ENCODE measurements at regions not wholly inside any gene's neighbourhood (a gene's known extent, or its start where the extent isn't known, plus 50 kb on each side); places are given as distances from the start of the nearest gene placed in this dataset.

DNA sequence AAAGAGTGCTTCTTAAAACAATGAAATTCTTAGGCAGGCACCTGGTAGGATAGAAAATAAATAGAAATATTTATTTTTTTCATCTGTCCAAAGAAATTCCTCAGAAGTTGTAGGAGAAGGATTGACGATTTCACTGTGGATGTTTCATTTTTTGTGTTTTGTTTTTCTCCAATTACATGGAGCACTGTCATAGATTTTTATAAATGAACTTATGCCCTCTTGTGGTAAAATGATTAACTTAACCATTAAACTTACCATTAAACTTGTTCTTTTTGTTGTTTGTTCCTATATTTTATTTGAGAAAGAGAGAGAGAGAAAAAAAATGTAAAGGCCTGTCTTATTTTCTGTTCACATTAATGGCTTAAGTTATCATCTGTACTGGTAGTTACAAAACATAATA is 339.2 kb downstream of the PRR16 start:
- no peaks in the 10 kb centered on the region for H3K27me3 ChIP-seq
- no peaks in the 10 kb centered on the region for H3K9me3 ChIP-seq
- H3K4me1 ChIP-seq: no peaks in the 10 kb centered on the region
- peak; percentile 26; the same call in 1 of the 2 replicates for TF ChIP-seq CTCF (IDR thresholded peaks at IDR 0.05; ENCODE audit: low read depth, low read length)
- H3K36me3 ChIP-seq: no peaks in the 10 kb centered on the region
- no peak overlapping the region for H3K4me3 ChIP-seq (ENCODE audit: low read depth, low read length)
- no peak for DNase-seq

GRCh38 chr5:120805131-120805530 is 341.0 kb downstream of the PRR16 start:
- no peaks in the 10 kb centered on the region for H3K9me3 ChIP-seq
- no peaks in the 10 kb centered on the region for H3K36me3 ChIP-seq
- TF ChIP-seq CTCF (IDR thresholded peaks at IDR 0.05; ENCODE audit: low read depth, low read length): no peak
- DNase-seq: no peak
- H3K4me1 ChIP-seq: no peaks in the 10 kb centered on the region
- no peak overlapping the region for H3K4me3 ChIP-seq (ENCODE audit: low read depth, low read length)
- no peaks in the 10 kb centered on the region for H3K27me3 ChIP-seq

DNA sequence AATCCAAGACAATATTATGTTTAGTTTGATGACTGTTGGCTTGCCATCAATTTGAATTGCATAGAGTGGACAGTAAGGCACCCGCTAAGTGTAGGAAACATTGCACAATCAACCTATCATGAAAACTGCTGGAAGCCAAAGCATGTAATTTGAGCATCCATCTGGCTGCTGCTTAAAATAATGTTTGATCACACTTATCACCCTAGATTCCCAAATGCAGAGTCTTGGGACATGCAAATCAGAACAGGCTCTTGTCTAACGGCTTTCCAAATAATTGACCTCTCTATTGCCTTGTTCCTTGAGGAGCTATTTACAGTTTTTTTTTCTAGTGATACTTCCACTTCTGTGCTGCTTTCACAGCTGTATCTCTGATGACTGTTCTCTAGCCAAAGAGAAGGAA is 342.1 kb downstream of the PRR16 start:
- Histone ChIP-seq H3K27me3 (no peaks in the 10 kb centered on the region), H3K4me1 (no peaks in the 10 kb centered on the region), H3K4me3 (ENCODE audit: low read depth, low read length) (no peak overlapping the region), H3K36me3 (no peaks in the 10 kb centered on the region), H3K9me3 (no peaks in the 10 kb centered on the region)
- no peak for DNase-seq
- no peak for TF ChIP-seq CTCF (IDR thresholded peaks at IDR 0.05; ENCODE audit: low read depth, low read length)

DNA sequence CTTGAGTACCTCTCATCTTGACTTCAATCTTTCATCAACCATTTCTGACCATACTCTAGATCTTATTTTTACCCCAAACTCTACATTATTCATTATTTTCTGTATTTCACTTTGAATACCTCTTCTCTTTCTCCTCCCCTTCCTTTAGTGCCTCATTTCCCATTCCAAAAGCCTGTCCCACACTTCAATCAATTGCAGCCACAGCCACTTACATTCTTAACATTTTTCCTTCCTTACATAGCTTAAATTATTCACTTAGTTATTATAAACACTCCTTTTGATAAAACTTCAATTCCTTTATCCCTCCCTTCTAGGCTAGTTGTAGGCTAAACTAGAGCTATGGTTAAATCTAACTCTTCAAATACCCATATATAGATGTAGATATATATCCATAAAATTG is 344.0 kb downstream of the PRR16 start:
- TF ChIP-seq CTCF (IDR thresholded peaks at IDR 0.05; ENCODE audit: low read depth, low read length): no peak
- Histone ChIP-seq H3K27me3 (no peaks in the 10 kb centered on the region), H3K9me3 (no peaks in the 10 kb centered on the region), H3K4me3 (ENCODE audit: low read depth, low read length) (no peak overlapping the region), H3K36me3 (no peaks in the 10 kb centered on the region), H3K4me1 (no peaks in the 10 kb centered on the region)
- no peak for DNase-seq

GRCh38 chr5:120808606-120809005 is 344.5 kb downstream of the PRR16 start:
- no peaks in the 10 kb centered on the region for H3K4me1 ChIP-seq
- TF ChIP-seq CTCF (IDR thresholded peaks at IDR 0.05; ENCODE audit: low read depth, low read length): no peak
- H3K9me3 ChIP-seq: no peaks in the 10 kb centered on the region
- H3K4me3 ChIP-seq (ENCODE audit: low read depth, low read length): no peak overlapping the region
- H3K36me3 ChIP-seq: no peaks in the 10 kb centered on the region
- no peak for DNase-seq
- H3K27me3 ChIP-seq: no peaks in the 10 kb centered on the region

- Histone ChIP-seq H3K36me3 (no peaks in the 10 kb centered on the region), H3K4me1 (peaks cover 4% of the 10 kb centered on the region; the same call in 1 of the 2 replicates), H3K4me3 (ENCODE audit: low read depth, low read length) (no peak overlapping the region), H3K27me3 (no peaks in the 10 kb centered on the region), H3K9me3 (peaks cover 5% of the 10 kb centered on the region; the same call in 1 of the 2 replicates)
- no peak for TF ChIP-seq CTCF (IDR thresholded peaks at IDR 0.05; ENCODE audit: low read depth, low read length)
- no peak for DNase-seq
These were observed 349.5 kb downstream of the PRR16 start for GRCh38 chr5:120813551-120813950.
